KBM-7 (cell line): ENCODE measurements at regions not wholly inside any gene's neighbourhood (a gene's known extent, or its start where the extent isn't known, plus 50 kb on each side); places are given as distances from the start of the nearest gene placed in this dataset.
A peak's percentile ranks its signal among the peaks of the same experiment; 100 is the strongest.
"Not testable (repeated sequence)": the region's sequence is repeated elsewhere in the genome, so short reads cannot be mapped to it uniquely, and the experiment has no call there.

ENCODE experiments used
- DNase-seq: peaks from one replicate; pipeline ENCODE4 v3.0.0-alpha.2; 2015
- in situ Hi-C: fragments of 300-500 bp; cut with MboI; formaldehyde crosslinking; loops from 2 replicates; pipeline ENCODE4 v1.14.3; 2020; ENCODE audit warnings: low sequenced_read_pairs, low pct_unique_long_range_greater_than_20kb, mixed read lengths

DNA sequence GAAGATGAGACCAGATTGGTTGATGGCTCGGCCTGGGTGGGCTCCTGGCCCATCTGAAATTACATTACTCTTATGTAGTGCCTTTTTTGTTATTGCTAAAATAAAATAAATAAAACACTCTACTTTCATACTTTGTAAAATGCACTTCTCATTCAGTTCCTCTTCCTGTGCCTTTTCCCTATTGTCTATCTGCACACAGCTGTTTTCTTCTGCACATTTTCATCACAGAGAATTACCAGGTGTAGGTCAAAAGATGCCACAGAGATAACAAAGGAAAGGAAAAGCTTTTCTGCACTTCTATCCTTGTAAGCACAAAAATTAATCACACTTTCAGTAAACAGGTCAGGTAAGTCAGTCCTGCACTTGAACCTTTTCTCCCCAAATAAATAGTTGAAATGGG, 265.1 kb downstream of the BTG1 start:
- in situ Hi-C loops: no loop called here

GRCh38 chr12:91877456-91878235, 268.0 kb downstream of the BTG1 start:
- DNase-seq: no peak
- in situ Hi-C loops: no loop called here

More for the DNA sequence above, 265.1 kb downstream of the BTG1 start:
- no peak for DNase-seq

DNA sequence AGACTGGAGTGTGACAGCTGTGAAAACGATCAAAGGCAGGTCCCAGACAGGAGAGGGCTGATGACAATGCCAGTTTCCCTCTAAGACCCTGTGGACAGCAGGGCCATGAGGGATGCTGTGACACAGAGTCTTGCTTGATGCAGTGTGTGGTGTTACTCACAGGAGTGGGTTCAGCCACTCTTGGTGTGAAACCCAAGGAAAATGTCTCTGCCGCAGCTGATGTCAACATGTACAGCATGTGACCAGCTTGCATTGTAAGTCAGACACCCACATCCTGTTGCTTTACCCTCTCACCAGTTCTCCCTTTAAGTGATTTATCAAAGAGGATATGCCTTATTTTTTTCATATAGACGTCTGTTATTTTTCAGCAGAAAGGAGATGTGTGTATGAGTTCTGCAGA, 268.6 kb downstream of the BTG1 start:
- no peak for DNase-seq

DNA sequence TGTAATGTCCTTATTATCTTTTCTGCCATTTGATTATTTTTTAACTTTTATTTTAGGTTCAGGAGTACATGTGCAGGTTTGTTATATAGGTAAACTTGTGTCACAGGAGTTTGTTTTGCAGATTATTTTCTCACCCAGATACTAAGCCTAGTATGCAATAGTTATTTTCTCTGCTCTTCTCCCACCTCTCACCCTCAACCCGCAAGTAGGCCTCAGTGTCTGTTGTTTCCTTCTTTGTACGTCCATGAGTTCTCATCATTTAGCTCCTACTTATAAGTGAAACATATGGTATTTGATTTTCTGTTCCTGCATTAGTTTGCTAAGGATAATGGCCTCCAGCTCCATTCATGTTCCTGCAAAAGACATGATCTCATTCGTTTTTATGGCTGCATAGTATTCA, 270.0 kb downstream of the BTG1 start:
- in situ Hi-C loops, DNase-seq: not testable (repeated sequence)

More for the DNA sequence above, 268.6 kb downstream of the BTG1 start:
- in situ Hi-C loops: no loop called here

- in situ Hi-C loops: no loop called here
- DNase-seq: no peak
These were observed 271.4 kb downstream of the BTG1 start for GRCh38 chr12:91874086-91874865.

DNA sequence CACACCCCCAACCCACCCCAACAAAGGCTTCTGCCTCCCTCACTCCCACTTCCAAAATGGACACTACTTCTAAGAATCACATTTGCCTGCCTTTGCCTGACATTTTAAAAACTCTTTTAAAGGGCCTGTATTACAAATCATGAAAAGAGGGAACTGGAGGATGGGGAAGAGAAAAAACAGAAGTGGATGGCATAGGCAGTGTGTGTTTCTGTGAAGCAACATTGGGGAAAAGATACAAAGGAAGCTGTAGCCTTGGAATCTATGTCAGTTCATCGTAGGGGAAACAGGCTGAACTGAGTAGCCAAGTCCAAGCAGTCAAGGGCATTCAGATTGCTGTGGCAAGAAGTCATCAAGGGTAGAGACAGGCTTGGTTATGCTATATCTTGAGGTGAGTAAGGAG, 273.9 kb downstream of the BTG1 start:
- peak; percentile 3 for DNase-seq
- in situ Hi-C loops: no loop called here

DNA sequence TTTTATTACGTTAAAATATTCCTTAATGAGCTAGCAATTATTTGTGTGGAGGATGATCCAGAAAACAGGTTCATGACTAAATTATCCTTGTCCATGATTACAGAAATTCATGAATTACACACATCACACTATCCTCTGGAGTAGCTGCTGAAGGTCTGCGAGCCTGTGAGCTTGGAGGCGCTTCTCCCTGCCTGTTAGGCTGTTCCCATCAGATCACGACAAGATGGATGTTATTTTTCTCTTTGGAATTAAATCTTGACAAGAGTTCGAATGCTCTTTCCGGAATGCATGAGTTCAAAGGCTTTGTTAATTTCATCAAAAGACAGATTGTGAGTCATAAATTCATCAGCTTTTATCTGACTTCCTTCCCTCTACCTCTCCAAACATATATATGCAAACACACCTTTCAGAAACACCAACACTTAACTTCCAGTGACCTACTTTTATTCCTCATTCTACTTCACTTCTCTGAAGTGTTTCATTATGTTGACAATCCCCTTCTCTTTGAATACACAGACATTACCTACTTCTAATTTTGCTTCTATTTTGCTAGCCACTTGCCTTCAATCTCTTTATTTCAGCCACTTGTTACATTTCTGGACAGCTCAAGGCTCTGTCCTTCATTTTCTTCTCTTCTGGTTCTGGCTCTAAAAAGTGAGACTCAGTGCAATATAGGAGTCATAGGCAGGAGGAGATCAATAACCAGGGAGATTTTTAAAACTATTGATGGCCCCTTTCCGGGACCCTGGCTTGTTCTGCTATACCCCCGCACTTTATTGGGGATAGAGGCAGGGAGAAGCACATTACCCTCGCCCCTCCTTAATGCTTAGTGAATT, 274.6 kb downstream of the BTG1 start:
- in situ Hi-C loops: no loop called here
- no peak for DNase-seq

DNA sequence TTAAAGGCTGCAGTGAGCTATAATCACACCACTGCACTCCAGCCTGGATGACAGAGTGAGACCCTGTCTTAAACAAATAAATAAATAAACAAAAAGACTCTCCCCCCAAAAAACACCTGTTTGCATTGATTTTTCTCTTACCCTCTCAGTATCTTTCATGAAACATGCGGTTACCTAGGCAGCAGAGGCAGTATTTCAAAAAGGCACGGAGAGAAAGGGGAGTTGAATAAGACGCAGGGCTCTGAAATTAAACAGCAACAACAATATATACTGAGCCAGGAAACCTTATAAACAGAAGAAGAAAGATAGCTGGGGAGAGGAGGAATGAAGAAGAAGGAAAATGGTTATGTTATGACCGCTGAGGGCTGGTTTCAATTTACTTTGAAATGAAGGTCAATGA, 277.6 kb downstream of the BTG1 start:
- DNase-seq: no peak
- in situ Hi-C loops: no loop called here

DNA sequence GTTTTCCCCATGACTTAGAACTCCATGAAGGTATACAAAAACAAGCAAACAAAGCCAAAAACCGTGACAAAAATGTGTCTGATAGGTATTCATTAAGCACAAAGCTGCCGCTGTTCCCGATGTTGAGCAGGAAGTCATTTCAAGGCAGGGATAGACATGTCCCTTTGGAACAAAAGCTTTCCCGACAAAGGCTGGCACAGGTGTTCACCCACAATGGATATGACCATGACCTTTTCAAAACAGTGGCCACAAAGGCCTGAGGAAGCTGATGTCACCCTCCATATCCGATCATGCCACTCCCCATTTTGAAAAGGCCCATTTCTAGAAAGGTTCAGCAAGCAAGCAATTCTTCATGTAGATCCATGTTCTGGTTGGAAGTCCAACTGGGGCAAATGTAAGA, 279.1 kb downstream of the BTG1 start:
- no peak for DNase-seq
- in situ Hi-C loops: no loop called here

- in situ Hi-C loops: no loop called here
- no peak for DNase-seq
These were observed 281.9 kb downstream of the BTG1 start for GRCh38 chr12:91863702-91864101.

DNA sequence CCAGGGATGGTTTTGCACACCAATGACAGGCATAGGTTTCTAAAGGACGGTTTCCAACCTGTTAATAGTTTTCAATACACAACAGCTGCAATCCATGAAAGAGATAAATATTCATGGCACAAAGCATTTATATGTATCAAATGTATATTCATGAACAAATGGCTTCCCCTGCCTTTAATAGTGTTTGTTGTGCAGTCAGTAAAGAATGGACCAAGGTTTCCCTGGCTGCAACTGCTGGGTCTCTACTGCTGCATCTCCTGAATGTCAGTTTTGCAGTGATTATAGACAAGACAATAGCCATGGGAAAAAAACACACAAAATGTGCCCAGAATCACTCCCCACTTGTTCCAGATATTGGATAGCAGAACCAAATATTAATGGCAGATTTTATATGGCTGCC, 284.1 kb downstream of the BTG1 start:
- no peak for DNase-seq

DNA sequence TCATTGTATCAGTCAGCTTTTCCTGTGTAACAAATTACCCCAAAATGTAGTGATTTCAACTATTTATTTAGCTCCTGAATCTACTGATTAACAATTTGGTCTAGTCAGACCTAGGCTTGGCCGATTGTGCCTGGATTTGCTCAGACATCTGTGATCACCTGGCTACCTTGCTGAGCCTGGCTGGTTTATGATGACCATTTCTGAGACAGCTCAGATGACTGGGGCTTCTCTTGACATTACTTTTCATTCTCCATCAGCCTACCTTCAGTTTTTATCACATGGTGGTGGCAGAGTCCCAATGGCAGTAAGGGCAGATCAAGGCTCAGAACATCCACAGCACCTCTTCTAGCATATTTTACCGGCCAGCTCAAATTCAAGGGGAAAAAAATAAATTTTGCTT, 286.3 kb downstream of the BTG1 start:
- in situ Hi-C loops: no loop called here
- DNase-seq: no peak

More for the DNA sequence above, 284.1 kb downstream of the BTG1 start:
- in situ Hi-C loops: no loop called here

GRCh38 chr12:91857813-91858542, 287.7 kb downstream of the BTG1 start:
- in situ Hi-C loops: no loop called here
- DNase-seq: no peak

- in situ Hi-C loops: no loop called here
- no peak for DNase-seq
These were observed 290.9 kb downstream of the BTG1 start for GRCh38 chr12:91854725-91855124.

- in situ Hi-C loops: no loop called here
- DNase-seq: no peak
These were observed 292.1 kb downstream of the BTG1 start for GRCh38 chr12:91853350-91854127.

- in situ Hi-C loops: no loop called here
- DNase-seq: no peak
These were observed 293.0 kb downstream of the BTG1 start for GRCh38 chr12:91852634-91853033.

GRCh38 chr12:91851741-91852477, 293.7 kb downstream of the BTG1 start:
- in situ Hi-C loops: no loop called here
- no peak for DNase-seq
